Bone marrow (tissue), 2 donors: ENCODE measurements at regions not wholly inside any gene's neighbourhood (a gene's known extent, or its start where the extent isn't known, plus 50 kb on each side); places are given as distances from the start of the nearest gene placed in this dataset.
"Not testable (repeated sequence)": the region's sequence is repeated elsewhere in the genome, so short reads cannot be mapped to it uniquely, and the experiment has no call there.

Experiments
- DNase-seq, 2 donors: peaks; one replicate each; lab custom pipeline; 2025; lab: John Stamatoyannopoulos, UW

DNA sequence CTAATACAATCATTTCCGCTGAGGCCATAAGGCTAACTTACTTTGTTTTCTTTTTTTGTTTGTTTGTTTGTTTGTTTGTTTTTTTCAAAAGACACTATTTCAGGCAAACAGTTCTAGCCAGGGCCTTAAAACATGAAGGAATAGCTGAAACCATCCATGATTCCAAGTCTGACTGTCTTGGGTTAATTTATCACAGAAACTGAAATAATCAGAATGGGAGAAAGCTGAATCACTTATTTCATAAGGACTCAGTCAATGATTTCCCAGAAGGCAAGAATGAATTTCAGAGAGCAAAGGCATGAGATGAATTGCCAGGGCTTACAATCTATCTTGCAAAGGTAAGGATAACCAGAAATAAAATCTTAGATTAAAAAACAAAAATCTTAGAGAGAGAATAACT lies 1315.1 kb downstream of the SUCLG1 start:
- DNase-seq, result no peak

- no peak for DNase-seq
Measured at GRCh38 chr2:83142934-83143333, 1316.1 kb downstream of the SUCLG1 start.

DNA sequence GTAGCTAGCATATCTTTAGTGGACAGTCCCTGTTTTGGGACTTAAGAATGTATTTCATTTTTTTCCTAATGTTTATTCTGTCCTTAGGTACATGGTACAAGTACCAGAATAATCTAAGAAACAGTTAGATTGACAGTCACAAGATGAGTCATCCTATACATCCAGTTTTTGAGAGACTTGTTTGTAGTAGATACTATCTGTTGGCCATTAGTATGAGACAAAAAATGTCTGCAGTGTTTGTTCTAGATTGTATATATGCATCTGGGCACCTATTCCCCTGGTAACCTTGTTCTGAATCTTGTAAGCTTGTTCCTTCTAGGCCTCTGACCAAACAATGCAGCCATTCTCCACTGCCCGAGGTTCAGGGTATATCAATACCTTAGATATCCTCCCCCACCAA lies 1343.5 kb downstream of the SUCLG1 start:
- DNase-seq, result no peak

- DNase-seq, result no peak
Measured at GRCh38 chr2:83115155-83115554, 1343.9 kb downstream of the SUCLG1 start.

- no peak for DNase-seq
Measured at GRCh38 chr2:83113953-83114352, 1345.1 kb downstream of the SUCLG1 start.

- no peak for DNase-seq
Measured at GRCh38 chr2:83112858-83113257, 1346.2 kb downstream of the SUCLG1 start.

DNA sequence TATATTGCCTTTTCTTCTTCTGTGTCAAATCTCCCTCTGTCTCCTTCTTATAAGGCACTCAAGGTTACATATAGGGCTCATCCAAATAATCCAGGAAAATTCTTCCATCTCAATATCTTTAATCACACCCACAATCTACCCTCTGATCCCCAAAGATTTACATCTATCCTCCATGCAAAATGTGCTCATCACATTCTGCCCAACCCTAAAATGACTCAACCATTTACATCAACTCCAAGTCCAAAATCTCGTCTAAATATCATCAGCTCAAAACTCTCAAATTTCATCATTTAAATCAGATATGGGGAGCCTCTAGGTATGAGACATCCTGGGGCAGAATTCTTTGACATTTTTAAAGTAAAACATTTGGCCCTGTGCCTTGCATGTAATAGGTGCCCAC lies 1349.8 kb downstream of the SUCLG1 start:
- no peak for DNase-seq

DNA sequence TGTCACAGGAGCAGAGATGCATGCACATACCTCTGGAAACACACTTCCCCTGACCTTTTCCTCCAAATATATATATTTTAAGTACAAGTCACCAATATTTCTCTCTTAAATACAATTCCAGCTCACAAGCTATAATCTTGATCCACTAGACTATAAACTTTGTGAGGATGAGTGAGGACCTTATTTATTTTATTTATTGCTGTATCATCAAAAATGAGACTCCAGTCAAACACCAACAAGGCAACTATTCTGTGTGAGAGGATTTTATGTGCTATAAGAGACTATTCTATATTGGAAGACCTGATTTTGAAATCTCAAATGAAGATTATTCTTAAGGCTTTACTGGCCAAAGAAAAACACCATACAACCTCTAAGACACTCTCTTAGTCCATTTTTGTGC lies 1352.2 kb downstream of the SUCLG1 start:
- no peak for DNase-seq

GRCh38 chr2:83104202-83104601 lies 1354.9 kb downstream of the SUCLG1 start:
- DNase-seq, result no peak

- DNase-seq, result no peak
Measured at GRCh38 chr2:83103613-83104012, 1355.5 kb downstream of the SUCLG1 start.

DNA sequence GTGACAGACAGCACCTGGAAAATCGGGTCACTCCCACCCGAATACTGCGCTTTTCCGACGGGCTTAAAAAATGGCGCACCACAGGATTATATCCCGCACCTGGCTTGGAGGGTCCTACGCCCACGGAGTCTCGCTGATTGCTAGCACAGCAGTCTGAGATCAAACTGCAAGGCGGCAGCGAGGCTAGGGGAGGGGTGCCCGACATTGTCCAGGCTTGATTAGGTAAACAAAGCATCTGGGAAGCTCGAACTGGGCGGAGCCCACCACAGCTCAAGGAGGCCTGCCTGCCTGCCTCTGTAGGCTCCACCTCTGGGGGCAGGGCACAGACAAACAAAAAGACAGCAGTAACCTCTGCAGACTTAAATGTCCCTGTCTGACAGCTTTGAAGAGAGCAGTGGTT lies 1370.0 kb downstream of the SUCLG1 start:
- not testable (repeated sequence) for DNase-seq

GRCh38 chr2:83085869-83086268 lies 1373.2 kb downstream of the SUCLG1 start:
- DNase-seq, result no peak

DNA sequence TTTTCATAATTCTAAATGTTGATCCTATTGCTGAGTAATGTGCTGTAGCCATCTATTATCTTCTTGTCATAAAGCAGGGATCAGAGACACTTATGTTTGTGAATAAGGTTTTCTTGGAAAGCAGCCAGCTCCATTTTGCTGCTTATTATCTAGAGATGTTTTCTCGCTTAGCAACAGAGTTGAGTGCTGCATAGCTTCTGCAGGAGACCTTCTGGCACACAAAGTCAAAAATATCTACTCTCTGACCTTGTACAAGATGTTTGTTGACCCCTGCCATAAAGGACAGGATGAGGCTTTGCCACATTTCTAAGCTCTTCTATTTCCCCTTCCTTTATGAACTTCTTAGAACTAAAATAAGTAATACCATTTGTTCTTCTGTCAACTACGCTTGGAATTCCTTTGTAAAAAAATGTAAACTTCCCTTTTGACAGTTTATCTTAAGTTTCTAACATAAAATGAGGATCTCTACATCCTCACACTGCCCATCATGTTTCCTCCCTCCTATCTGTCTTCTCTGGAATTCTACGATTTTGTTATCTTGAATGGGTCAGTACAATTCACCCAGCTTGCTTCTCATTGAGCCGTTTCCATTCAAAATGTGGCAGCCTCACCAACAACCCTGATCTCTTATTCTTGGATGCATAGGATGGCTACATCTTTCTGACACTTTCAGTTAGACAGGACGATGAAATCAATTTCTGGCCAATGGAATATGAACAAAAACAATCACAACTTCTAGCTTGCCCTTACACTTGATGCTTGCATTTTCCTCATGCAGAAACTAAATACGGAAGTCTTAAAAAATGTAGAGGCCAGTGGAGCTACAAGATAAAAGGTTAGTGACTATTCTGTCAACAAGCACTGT lies 1377.0 kb downstream of the SUCLG1 start:
- no peak for DNase-seq

- DNase-seq, result no peak
Measured at GRCh38 chr2:83079007-83079406, 1380.1 kb downstream of the SUCLG1 start.

DNA sequence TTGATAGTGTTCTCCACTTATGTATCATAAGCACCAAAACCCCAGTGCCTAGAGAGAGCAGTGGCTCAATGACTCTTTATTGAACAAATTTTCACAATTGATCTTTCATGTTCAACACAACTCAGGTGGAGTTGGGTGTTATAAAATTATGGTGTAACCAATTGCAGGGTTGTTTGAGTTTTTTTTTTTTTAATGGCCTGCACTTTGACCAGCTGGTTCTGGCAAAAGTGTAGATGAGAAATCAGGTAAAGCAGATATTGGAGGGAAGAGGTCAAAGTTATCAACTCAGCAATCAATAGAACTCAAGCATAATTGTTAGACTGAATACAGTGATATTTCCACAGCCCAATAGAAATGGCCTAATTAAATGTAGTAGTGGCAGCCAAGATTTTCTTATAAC lies 1386.3 kb downstream of the SUCLG1 start:
- DNase-seq, result no peak

DNA sequence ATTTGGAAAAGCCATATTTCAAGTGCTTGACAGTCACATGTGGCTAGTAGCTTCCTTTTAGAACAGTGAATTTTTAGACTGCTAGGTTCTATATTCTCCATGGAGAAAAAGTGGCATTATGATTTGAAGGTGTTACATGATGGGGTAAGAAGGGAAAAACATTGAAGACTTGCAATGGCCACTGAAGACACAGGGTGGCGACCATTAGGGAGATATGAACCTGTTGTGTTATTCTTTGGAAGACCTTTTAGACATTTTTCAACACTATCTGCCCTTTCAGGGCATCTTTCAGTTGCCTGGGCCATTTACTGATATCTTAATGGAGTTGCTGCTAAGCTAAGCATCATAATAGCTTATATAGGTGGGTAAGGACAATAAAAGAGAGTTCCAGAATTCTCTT lies 1387.2 kb downstream of the SUCLG1 start:
- DNase-seq, result no peak

DNA sequence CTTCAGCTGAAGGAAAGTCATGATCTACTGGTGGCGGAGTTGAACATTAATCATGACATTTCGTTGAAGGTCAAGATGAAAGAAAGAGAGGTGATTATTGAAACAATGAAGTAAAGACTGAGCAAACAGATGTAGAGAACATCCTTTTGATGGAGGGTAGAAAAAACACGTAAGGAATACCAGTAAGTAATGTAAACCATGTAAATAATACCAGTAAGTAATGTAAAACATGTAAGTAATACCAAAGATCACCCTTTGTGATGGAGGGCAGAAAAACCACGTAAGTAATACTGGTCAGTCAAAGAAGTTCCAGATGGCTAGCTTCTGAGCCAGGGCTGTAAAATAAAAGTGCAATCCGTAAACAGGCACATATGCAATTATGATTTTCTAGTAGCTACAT lies 1387.7 kb downstream of the SUCLG1 start:
- DNase-seq, result no peak

DNA sequence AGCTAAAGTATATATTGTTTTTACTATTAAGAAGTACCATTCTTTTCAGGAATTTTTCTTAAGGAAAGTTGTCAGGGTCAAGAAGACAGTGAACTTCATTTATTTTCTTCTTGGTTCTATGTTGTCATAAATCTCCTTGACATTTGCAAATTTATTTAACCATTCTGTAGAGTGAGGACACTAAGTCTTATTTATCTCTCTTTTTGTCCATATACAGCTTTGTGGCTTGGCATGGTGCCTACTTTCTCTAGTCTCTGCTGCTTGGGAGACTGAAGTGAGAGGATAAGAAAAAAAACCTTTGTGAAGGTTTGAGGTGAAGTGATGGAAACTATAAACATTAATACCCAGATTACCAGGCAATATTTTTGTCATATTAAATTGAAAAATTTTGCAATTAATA lies 1389.4 kb downstream of the SUCLG1 start:
- DNase-seq, result no peak

GRCh38 chr2:83068714-83069113 lies 1390.4 kb downstream of the SUCLG1 start:
- no peak for DNase-seq

GRCh38 chr2:83067947-83068346 lies 1391.1 kb downstream of the SUCLG1 start:
- no peak for DNase-seq

DNA sequence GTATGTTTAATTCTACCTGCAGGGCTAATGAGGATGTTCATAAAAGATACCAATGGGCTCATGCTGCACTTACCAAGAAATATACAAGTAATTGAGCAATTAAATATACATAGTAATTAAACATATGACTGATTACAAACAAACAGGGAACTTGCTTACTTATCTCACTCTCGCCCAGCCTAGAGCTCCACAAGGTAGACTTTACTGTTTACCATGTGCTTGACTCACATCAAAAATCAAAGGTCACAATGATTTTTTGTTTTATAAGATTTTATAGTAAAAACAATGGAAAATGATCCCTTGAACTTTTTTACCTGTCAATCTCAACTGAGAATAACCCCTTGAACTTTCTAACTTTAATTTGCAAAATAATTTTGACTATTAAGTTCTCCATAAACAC lies 1395.1 kb downstream of the SUCLG1 start:
- no peak for DNase-seq

- DNase-seq, result no peak
Measured at GRCh38 chr2:83063511-83063910, 1395.6 kb downstream of the SUCLG1 start.

GRCh38 chr2:83058683-83059082 lies 1400.4 kb downstream of the SUCLG1 start:
- no peak for DNase-seq

- no peak for DNase-seq
Measured at GRCh38 chr2:83055376-83056010, 1403.6 kb downstream of the SUCLG1 start.
